ENCODE measurements at regions not wholly inside any gene's neighbourhood (a gene's known extent, or its start where the extent isn't known, plus 50 kb on each side); places are given as distances from the start of the nearest gene placed in this dataset.

- no peak for DNase-seq
These were observed 884.1 kb downstream of the CCSER2 start for GRCh38 chr10:85212526-85212925.

DNA sequence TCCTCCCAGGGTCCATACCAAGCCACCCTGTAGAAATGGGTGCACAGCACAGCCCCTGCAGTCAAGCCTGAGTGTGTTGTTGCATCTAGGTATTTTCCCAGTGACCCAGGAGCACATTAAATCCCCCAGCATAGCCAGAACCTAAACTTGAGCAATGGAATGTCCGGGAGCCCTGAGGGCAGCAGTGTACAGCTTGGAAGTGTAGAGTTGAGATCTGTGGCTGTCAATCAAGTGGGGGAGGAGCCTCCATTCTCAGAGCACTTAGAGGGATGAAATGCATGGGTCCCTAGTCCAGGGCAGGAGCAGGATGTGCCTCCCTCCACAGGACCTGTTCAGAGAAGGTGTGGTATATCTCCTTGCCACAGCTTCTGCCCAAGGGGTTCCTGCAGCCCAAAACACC, 885.1 kb downstream of the CCSER2 start:
- DNase-seq = no peak

GRCh38 chr10:85222300-85222699, 893.9 kb downstream of the CCSER2 start:
- peak in 1 of 51 donors; percentile 2 for DNase-seq

DNA sequence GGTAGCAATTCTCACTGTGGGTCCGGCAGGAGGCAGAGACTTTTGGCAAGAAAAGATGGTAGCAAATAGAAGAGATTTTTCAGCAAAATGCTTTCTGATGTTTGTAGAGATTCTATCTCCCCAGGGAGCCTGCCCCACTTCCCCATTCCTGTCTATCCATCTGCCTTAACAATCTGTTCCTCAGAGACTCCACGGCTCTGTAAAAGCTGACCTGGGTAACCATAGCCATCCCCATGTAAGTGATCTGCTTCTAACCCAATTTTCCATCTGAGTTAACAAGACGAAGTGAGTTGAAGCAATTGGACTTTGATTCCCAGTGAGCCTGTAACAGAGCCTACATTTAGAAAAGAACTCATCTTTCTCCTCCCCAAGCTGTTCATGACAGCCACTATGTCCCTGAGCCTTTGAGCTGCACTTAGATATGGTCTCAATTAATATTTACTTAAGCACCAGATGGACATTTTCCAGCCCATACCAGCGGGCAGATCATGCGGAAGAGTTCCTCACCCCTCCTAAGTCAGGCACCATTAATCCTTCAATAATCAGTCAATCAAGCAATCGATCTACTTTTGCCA, 896.1 kb downstream of the CCSER2 start:
- no peak for DNase-seq

DNA sequence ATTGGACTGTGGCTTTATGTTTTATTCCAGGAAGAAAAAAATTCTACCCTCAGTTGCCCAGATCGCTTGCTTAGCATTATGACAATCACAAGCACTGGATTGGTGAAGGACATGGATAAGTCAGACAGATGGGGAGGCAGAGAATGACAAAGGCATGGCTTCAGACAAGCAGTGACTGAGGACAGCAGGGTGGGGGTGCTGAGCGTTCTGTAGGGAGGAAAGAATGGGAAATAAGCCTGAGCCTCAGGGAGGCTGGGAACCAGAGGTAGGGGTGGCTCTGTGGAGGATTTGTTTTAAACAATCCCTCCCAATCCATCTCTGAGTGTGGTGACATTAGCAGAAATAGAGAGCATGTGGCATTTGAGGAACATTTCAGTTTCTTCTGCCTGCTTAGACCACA, 896.9 kb downstream of the CCSER2 start:
- DNase-seq = no peak

DNA sequence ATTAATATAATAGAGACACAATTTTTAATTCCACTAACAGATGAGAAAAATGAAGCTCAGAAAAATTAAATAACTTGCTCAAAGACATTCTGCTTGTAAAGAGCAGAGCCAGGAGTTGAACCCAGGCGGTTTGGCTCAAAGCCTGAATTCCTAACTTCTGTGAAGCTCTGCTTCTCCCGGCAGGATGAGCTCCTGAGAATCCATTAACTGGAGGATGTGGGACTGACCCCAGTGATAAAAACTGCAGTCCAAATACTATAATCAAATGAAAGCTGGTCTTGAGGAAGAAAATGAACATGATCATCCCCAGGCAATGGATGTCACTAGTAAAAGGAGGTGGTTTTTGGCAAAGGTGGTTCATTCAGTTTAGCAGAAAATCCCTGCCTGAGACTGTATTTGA, 898.2 kb downstream of the CCSER2 start:
- no peak for DNase-seq

DNA sequence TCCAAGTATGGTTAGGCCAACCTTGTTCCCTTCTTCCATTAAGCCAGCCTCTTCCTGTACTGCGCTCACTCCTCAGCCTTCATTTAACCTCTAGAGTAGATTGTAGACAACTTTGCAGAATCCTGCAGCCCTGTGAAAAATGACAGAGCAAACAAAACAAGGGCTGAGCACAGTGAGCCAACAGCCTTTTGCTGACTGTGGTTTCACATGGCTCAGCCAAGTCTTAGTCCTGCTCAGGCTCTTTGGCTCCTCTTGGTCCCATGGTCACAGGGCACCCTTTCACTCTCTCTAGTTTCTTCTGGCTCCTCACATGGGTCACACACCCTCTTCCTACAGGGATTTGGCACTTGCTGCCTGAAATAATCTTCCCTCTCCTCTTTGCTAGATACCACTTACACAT, 900.3 kb downstream of the CCSER2 start:
- DNase-seq = no peak

- DNase-seq = no peak
These were observed 903.3 kb downstream of the CCSER2 start for GRCh38 chr10:85231534-85232270.

- no peak for DNase-seq
These were observed 906.9 kb downstream of the CCSER2 start for GRCh38 chr10:85235258-85235657.

- DNase-seq = no peak
These were observed 910.3 kb downstream of the CCSER2 start for GRCh38 chr10:85238676-85239075.

DNA sequence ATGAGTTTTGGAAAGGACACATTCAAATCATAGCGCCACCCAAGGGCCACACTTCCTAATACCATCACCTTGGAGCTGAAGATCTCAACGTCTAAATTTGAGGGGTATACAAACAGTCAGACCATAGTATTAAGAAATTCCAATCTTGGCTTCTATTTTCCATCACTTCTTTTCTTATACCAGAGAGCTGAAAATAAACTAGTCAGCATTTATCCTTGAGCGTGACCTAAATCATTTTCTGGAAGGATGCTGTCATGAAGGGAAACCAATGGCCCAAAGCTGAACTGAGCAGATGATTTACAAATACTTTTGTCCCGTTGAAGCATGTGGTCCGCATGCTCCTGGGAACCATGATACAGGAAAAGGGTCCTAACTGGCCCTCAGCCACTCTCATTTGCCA, 921.9 kb downstream of the CCSER2 start:
- no peak for DNase-seq

DNA sequence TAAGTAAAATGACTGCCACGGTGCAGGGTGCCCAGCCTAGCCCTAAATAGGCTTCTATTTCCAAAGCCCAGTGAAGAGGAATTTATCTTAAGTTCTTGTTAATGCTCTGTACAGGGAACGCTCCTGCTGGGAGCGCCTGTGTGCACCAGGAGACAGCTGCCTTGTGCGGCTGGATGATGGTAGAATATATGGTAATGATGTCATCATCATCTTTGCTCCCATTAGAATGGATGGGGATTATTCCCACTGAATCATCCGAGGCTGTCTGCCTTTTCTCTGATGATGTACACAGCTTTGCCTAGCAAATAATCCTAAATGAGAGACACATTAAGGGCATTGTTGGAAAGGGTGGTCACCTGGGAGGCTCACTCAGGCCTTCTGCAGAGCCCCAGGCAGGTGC, 928.1 kb downstream of the CCSER2 start:
- DNase-seq = no peak

GRCh38 chr10:85259908-85260307, 931.5 kb downstream of the CCSER2 start:
- no peak for DNase-seq

GRCh38 chr10:85262992-85263391, 934.6 kb downstream of the CCSER2 start:
- DNase-seq = no peak

GRCh38 chr10:85265121-85265520, 936.7 kb downstream of the CCSER2 start:
- DNase-seq = no peak

DNA sequence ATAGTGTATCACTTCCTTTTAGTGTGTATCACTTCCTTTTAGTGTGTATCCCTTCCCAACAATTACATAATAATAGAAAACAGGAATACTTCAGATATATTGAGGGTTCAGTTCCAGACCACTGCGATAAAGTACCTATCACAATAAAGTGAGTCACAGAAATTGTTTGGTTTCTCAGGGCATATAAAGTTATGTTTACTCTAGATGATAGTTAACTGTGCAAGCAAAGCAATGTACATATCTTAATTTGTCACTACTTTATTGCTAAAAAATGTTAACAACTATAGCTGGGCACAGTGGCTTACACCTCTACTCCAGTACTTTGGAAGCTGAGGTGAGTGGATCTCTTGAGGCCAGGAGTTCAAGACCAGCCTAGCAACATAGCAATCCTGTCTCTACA, 938.4 kb downstream of the CCSER2 start:
- DNase-seq = no peak

GRCh38 chr10:85280014-85280413, 951.6 kb downstream of the CCSER2 start:
- DNase-seq = no peak

DNA sequence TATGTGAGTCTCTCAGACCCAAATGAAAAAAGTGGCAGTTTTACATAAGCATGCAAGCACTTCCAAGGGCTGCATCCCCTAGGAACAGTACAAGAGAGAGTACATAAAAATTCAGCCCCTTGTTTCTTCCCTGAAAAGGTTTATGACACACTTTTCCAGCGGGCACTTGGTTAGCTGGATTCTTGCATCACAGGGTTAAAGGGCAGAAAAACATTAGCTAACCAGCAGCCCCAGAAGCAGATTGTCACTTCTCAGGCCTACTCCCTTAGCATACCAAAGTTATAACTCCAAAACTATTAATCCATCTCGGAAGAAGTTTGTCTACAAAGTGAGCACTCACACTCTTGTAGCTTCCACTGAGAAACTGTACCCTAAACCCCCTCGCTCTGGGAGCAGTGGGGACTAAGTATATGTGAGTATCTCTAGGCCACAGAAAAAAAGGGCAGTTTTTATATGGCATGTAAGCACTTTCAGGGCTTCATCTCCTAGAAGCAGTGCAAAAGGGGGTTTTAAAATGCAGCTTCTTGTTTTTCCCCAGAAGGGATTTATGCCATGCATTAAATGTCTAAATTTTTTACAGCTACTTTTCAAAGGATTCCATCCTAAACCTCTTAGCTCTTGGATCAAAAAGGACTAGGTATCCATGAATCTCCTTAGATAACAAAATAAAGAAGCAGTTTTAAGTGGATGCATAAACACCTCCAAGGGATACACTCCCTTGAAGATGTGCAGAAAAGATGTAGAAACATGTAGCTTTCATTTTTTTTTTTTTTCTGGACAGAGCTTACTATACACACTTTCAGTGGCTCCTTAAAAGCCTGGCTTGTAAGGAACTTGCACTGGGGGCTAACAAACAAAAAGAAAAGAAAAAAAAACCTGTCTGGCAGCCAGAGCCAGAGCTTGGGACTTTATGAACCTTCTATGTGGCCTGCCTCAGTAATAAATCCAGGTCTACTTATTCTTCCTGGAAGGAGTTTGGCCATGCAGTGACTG, 956.7 kb downstream of the CCSER2 start:
- DNase-seq = no peak

GRCh38 chr10:85293483-85293882, 965.1 kb downstream of the CCSER2 start:
- DNase-seq = peak in 1 of 51 donors; percentile 2

GRCh38 chr10:85311613-85312337, 983.4 kb downstream of the CCSER2 start:
- no peak for DNase-seq

DNA sequence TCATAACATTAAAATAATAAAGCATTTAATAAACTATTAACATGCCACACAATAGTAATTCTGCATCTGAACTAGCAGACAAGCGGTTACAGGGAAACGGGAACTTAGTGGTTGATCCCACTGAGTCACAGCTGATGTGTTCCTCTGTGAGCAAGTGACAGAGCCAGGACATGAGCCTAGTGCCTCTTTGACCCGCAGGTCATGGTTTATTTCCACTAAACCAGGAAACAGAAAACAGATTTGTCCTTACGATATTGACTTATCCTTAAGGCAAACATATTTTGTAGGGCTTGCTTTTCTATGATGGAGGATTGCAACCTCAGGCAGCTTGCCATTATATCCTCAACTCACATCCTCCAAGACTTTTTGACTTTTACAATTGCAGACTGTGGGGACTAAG, 987.3 kb downstream of the CCSER2 start:
- DNase-seq = no peak

DNA sequence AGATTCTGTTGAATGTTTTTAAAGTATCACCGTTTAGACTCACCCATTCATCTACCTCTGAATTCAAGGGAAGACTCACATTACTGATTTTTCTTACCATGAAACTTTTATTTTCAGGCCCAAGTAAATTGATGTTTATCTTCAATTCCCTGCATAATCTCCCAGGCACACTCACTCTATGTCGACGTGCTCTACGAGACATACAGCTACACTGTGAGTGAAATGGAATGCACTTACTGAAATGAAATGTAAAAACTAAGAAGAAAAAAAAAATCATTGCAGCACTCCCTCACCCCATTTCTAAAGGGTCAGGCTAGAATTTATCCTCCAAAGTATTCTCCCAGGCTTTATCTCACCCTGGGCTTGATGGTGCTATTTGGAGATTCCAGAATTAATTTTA, 987.9 kb downstream of the CCSER2 start:
- DNase-seq = no peak

All from hypothalamus (tissue), 51 donors.